HEK293T (cell line): ENCODE measurements at regions not wholly inside any gene's neighbourhood (a gene's known extent, or its start where the extent isn't known, plus 50 kb on each side); places are given as distances from the start of the nearest gene placed in this dataset.
"Not testable (repeated sequence)": the region's sequence is repeated elsewhere in the genome, so short reads cannot be mapped to it uniquely, and the experiment has no call there.

ENCODE experiments used
- CTCF ChIA-PET: fragments of 350-600 bp; formaldehyde crosslinking; extraction: SDS; loops from one replicate; lab custom pipeline; 2021; ENCODE audit warnings: antibody characterized with exemption, inconsistent platforms; lab: Yijun Ruan, JAX
- POLR2A ChIA-PET: fragments of 350-600 bp; formaldehyde crosslinking; extraction: SDS; loops from one replicate; lab custom pipeline; 2020; ENCODE audit warnings: antibody characterized with exemption, inconsistent platforms; lab: Yijun Ruan, JAX
- DNase-seq: peaks from one replicate; pipeline ENCODE4 v3.0.0; 2012; ENCODE audit warnings: mixed read lengths; ENCODE audit errors: extremely low spot score
- ARNT ChIP-seq: fragments of 450-650 bp; IDR thresholded peaks from 2 replicates; pipeline ENCODE4 v1.6.1; 2017; ENCODE audit warnings: mild to moderate bottlenecking
- BHLHE40 ChIP-seq: fragments of 450-650 bp; IDR thresholded peaks from 2 replicates; pipeline ENCODE4 v1.6.1; 2016; ENCODE audit warnings: mild to moderate bottlenecking, moderate library complexity, borderline replicate concordance
- CTBP1 ChIP-seq: fragments of 450-650 bp; IDR thresholded peaks from 2 replicates; pipeline ENCODE4 v1.6.1; 2016; ENCODE audit warnings: borderline replicate concordance
- ELF4 ChIP-seq: fragments of 450-650 bp; IDR thresholded peaks from 2 replicates; pipeline ENCODE4 v1.6.1; 2017; ENCODE audit warnings: antibody characterized with exemption
- FOXA1 ChIP-seq: fragments of 450-650 bp; IDR thresholded peaks from 2 replicates; pipeline ENCODE4 v1.6.1; 2016; ENCODE audit warnings: mild to moderate bottlenecking
- FOXK2 ChIP-seq: fragments of 450-650 bp; IDR thresholded peaks from 2 replicates; pipeline ENCODE4 v1.6.1; 2016; ENCODE audit warnings: mild to moderate bottlenecking
- FOXM1 ChIP-seq: fragments of 450-650 bp; IDR thresholded peaks from 2 replicates; pipeline ENCODE4 v1.6.1; 2017; ENCODE audit warnings: mild to moderate bottlenecking, borderline replicate concordance
- HDGF ChIP-seq: fragments of 450-650 bp; IDR thresholded peaks from 2 replicates; pipeline ENCODE4 v1.6.1; 2017; ENCODE audit warnings: antibody characterized with exemption, borderline replicate concordance
- L3MBTL2 ChIP-seq: fragments of 450-650 bp; conservative IDR thresholded peaks from 2 replicates; pipeline ENCODE4 v1.6.1; 2016; ENCODE audit warnings: mild to moderate bottlenecking
- LEF1 ChIP-seq: fragments of 450-650 bp; IDR thresholded peaks from 2 replicates; pipeline ENCODE4 v1.6.1; 2017; ENCODE audit warnings: mild to moderate bottlenecking, borderline replicate concordance
- NFRKB ChIP-seq: fragments of 450-650 bp; IDR thresholded peaks from 2 replicates; pipeline ENCODE4 v1.6.1; 2016; ENCODE audit warnings: mild to moderate bottlenecking, moderate library complexity
- PKNOX1 ChIP-seq: fragments of 450-650 bp; IDR thresholded peaks from 2 replicates; pipeline ENCODE4 v1.6.1; 2016
- SP1 ChIP-seq: fragments of 450-650 bp; IDR thresholded peaks from 2 replicates; pipeline ENCODE4 v1.6.1; 2017
- SUZ12 ChIP-seq: fragments of 450-650 bp; IDR thresholded peaks from 2 replicates; pipeline ENCODE4 v1.6.1; 2016; ENCODE audit warnings: mild to moderate bottlenecking
- TARDBP ChIP-seq: fragments of 450-650 bp; IDR thresholded peaks from 2 replicates; pipeline ENCODE4 v1.6.1; 2016
- ZNF384 ChIP-seq: fragments of 450-650 bp; IDR thresholded peaks from 2 replicates; pipeline ENCODE4 v1.6.1; 2016

GRCh38 chr1:831522-831921 lies 92.2 kb upstream of the SAMD11 start:
- ChIA-PET POLR2A (no interaction called here), CTCF (no interaction called here)
- TF ChIP-seq SUZ12 (no peak), FOXM1 (no peak), FOXK2 (no peak), L3MBTL2 (no peak), SP1 (no peak), TARDBP (no peak), LEF1 (no peak), HDGF (no peak), ARNT (no peak), BHLHE40 (no peak)
- no peak for DNase-seq

DNA sequence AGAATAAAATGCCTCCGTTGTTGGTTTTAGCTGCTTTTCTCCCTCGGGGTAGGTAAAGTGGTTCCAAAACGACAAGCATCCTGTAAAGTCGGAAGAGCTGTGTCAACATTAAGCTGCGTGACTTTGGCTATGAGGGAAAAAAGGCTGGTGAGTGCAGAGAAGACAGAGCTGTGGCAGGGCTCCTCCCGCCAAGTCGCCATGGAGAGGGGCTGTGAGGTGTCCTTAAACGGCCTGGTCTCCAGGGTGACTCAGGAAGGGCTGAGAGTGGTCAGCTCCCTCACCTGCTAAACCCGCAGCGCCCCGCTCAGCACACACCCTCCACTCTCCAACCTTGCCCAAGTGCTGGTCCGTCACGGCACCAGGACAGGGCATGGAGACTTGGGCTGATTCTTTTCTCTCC lies 91.6 kb upstream of the SAMD11 start:
- TF ChIP-seq FOXK2 (no peak), PKNOX1 (no peak), ZNF384 (no peak), CTBP1 (no peak), ELF4 (no peak), L3MBTL2 (no peak), ARNT (no peak), NFRKB (no peak), FOXM1 (no peak), HDGF (no peak), SUZ12 (no peak), TARDBP (no peak), FOXA1 (no peak), SP1 (no peak), BHLHE40 (no peak), LEF1 (no peak)
- ChIA-PET POLR2A (no interaction called here), CTCF (no interaction called here)
- DNase-seq: no peak

GRCh38 chr1:833226-833625 lies 90.5 kb upstream of the SAMD11 start:
- POLR2A ChIA-PET, CTCF ChIA-PET, DNase-seq: not testable (repeated sequence)

GRCh38 chr1:835509-835908 lies 88.2 kb upstream of the SAMD11 start:
- POLR2A ChIA-PET, DNase-seq, CTCF ChIA-PET: not testable (repeated sequence)

- POLR2A ChIA-PET, CTCF ChIA-PET, DNase-seq: not testable (repeated sequence)
Measured at GRCh38 chr1:837601-838000, 86.1 kb upstream of the SAMD11 start.

DNA sequence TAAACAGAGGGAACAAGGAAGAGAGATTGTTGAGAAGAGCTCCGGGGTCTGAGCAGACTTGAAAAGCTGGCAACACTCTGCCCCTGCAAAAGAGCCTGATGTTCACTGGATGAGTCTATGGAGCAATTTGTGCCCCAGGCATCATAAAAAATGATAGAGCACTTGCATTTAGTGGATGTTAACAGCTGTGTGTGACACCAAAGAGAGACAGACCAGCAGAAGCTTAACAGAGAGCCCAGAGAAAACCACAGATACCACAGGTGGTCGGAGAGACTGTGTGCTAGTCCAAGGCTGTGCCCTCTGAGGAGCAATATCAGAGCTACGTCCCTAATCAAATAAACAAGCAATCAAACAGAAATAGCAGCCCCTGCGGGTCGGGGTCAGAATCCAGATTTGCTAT lies 85.4 kb upstream of the SAMD11 start:
- POLR2A ChIA-PET, DNase-seq, CTCF ChIA-PET: not testable (repeated sequence)

DNA sequence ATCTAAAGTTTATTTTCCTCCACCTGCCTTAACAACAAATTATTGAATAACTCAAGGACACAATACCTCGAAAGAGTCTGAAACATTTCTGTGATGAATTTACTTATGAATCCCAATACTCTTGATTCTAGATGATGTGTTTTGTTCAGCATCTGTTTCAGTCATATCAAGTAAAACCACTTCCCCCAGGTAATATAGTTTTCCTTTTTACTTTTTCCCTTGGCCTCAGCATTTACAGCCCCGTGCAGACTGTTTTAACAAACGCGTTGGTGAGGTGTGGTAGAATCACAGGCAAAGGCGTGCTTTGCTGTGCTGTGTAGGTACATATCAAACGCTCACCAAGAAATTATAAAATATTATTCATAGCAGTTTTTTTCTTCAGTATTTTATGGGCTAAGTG lies 83.1 kb upstream of the SAMD11 start:
- DNase-seq, CTCF ChIA-PET, POLR2A ChIA-PET: not testable (repeated sequence)

GRCh38 chr1:841671-842425 lies 81.9 kb upstream of the SAMD11 start:
- DNase-seq, CTCF ChIA-PET, POLR2A ChIA-PET: not testable (repeated sequence)

GRCh38 chr1:842799-843198 lies 80.9 kb upstream of the SAMD11 start:
- CTCF ChIA-PET, DNase-seq, POLR2A ChIA-PET: not testable (repeated sequence)

DNA sequence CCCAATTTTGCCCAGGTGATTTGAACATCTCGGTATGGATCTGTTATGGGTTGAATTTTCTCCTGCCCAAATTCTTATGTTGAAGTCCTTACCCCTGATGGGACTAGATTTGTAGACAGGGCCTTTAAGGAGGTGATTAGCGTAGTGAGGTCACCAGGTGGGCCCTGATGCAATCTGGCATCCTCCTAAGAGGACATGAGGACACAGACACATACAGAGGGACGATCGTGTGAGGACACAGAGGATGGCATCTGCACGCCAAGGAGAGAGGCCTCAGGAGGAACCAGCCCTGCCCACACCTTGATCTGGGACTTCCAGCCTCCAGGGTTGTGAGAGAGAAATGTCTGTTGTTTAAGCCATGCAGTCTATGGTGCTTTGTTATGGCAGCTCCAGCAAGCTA lies 79.8 kb upstream of the SAMD11 start:
- CTCF ChIA-PET, POLR2A ChIA-PET, DNase-seq: not testable (repeated sequence)
